ENCODE measurements at regions not wholly inside any gene's neighbourhood (a gene's known extent, or its start where the extent isn't known, plus 50 kb on each side); places are given as distances from the start of the nearest gene placed in this dataset.
"Not testable (repeated sequence)": the region's sequence is repeated elsewhere in the genome, so short reads cannot be mapped to it uniquely, and the experiment has no call there.

GRCh38 chr10:130261766-130262165 is 125.6 kb downstream of the GLRX3 start:
- no peak for DNase-seq (ENCODE audit: low read depth in 2 of 2)

GRCh38 chr10:130263289-130263688 is 127.1 kb downstream of the GLRX3 start:
- no peak for DNase-seq (ENCODE audit: low read depth in 2 of 2)

GRCh38 chr10:130265542-130265941 is 129.4 kb downstream of the GLRX3 start:
- no peak for DNase-seq (ENCODE audit: low read depth in 2 of 2)

- DNase-seq (ENCODE audit: low read depth in 2 of 2) = no peak
Measured at GRCh38 chr10:130282492-130283218, 146.5 kb downstream of the GLRX3 start.

GRCh38 chr10:130283219-130283545 is 147.0 kb downstream of the GLRX3 start:
- no peak for DNase-seq (ENCODE audit: low read depth in 2 of 2)

- not testable (repeated sequence) for DNase-seq (ENCODE audit: low read depth in 2 of 2)
Measured at GRCh38 chr10:130295761-130296160, 159.6 kb downstream of the GLRX3 start.

GRCh38 chr10:130300608-130301020 is 164.4 kb downstream of the GLRX3 start:
- DNase-seq (ENCODE audit: low read depth in 2 of 2) = peak; percentile 49 to 50

- DNase-seq (ENCODE audit: low read depth in 2 of 2) = peak; percentile 59 to 60
Measured at GRCh38 chr10:130301021-130301892, 165.1 kb downstream of the GLRX3 start.

GRCh38 chr10:130326954-130327353 is 190.8 kb downstream of the GLRX3 start:
- no peak for DNase-seq (ENCODE audit: low read depth in 2 of 2)

GRCh38 chr10:130329792-130330191 is 193.6 kb downstream of the GLRX3 start:
- no peak for DNase-seq (ENCODE audit: low read depth in 2 of 2)

GRCh38 chr10:130333185-130333584 is 197.0 kb downstream of the GLRX3 start:
- DNase-seq (ENCODE audit: low read depth in 2 of 2) = no peak

GRCh38 chr10:130335336-130335735 is 199.1 kb downstream of the GLRX3 start:
- DNase-seq (ENCODE audit: low read depth in 2 of 2) = no peak

- no peak for DNase-seq (ENCODE audit: low read depth in 2 of 2)
Measured at GRCh38 chr10:130336617-130337304, 200.6 kb downstream of the GLRX3 start.

- DNase-seq (ENCODE audit: low read depth in 2 of 2) = no peak
Measured at GRCh38 chr10:130337305-130337640, 201.1 kb downstream of the GLRX3 start.

- no peak for DNase-seq (ENCODE audit: low read depth in 2 of 2)
Measured at GRCh38 chr10:130337696-130338635, 201.8 kb downstream of the GLRX3 start.

- no peak for DNase-seq (ENCODE audit: low read depth in 2 of 2)
Measured at GRCh38 chr10:130338636-130339024, 202.4 kb downstream of the GLRX3 start.

- no peak for DNase-seq (ENCODE audit: low read depth in 2 of 2)
Measured at GRCh38 chr10:130339091-130339490, 202.9 kb downstream of the GLRX3 start.

- DNase-seq (ENCODE audit: low read depth in 2 of 2) = no peak
Measured at GRCh38 chr10:130339911-130340310, 203.7 kb downstream of the GLRX3 start.

- no peak for DNase-seq (ENCODE audit: low read depth in 2 of 2)
Measured at GRCh38 chr10:130340816-130341215, 204.6 kb downstream of the GLRX3 start.

- DNase-seq (ENCODE audit: low read depth in 2 of 2) = peak in 1 of 2 experiments; percentile 5
Measured at GRCh38 chr10:130341356-130341755, 205.2 kb downstream of the GLRX3 start.

GRCh38 chr10:130345728-130346127 is 209.5 kb downstream of the GLRX3 start:
- DNase-seq (ENCODE audit: low read depth in 2 of 2) = no peak

Measured in stimulated activated CD4-positive, alpha-beta T cell treated with anti-CD3 and anti-CD28 coated beads, Interleukin-12 subunit alpha, Interleukin-12 subunit beta, amount 100 ng/mL, for 24 hours (primary cell).